DOHH2 (cell line): ENCODE measurements at regions not wholly inside any gene's neighbourhood (a gene's known extent, or its start where the extent isn't known, plus 50 kb on each side); places are given as distances from the start of the nearest gene placed in this dataset.

Source experiments
- H3F3A ChIP-seq: fragments of 200-600 bp; sonication (generic), shearing (Covaris generic); 2 replicates; pipeline ENCODE4 v1.6.0; 2016; ENCODE audit warnings: antibody characterized with exemption, mild to moderate bottlenecking; ENCODE audit not compliant: control insufficient read depth, insufficient read depth
- H3K27ac ChIP-seq: fragments of 200-600 bp; sonication (generic); 2 replicates; pipeline ENCODE4 v1.5.1; 2014; ENCODE audit warnings: low read depth, mild to moderate bottlenecking, low read length, moderate library complexity
- H3K27me3 ChIP-seq: fragments of 200-600 bp; sonication (generic); 2 replicates; pipeline ENCODE4 v1.6.1; 2014; ENCODE audit warnings: mild to moderate bottlenecking, low read length, mixed read lengths; ENCODE audit not compliant: control insufficient read depth
- H3K36me3 ChIP-seq: fragments of 200-600 bp; sonication (generic); 2 replicates; pipeline ENCODE4 v1.6.1; 2014; ENCODE audit warnings: mild to moderate bottlenecking, low read length, moderate library complexity, mixed read lengths; ENCODE audit not compliant: control insufficient read depth
- H3K4me1 ChIP-seq: fragments of 200-600 bp; sonication (generic); 2 replicates; pipeline ENCODE4 v1.6.1; 2014; ENCODE audit warnings: mild to moderate bottlenecking, low read length, mixed read lengths; ENCODE audit not compliant: control insufficient read depth
- H3K4me2 ChIP-seq: fragments of 200-600 bp; sonication (generic); 2 replicates; pipeline ENCODE4 v1.6.0; 2014; ENCODE audit warnings: mild to moderate bottlenecking, low read length, moderate library complexity
- H3K4me3 ChIP-seq: fragments of 200-600 bp; sonication (generic); 2 replicates; pipeline ENCODE4 v1.5.1; 2014; ENCODE audit warnings: mild to moderate bottlenecking, low read length, mixed read lengths
- H3K79me2 ChIP-seq: fragments of 200-600 bp; sonication (generic); 2 replicates; pipeline ENCODE4 v1.6.1; 2014; ENCODE audit warnings: mild to moderate bottlenecking, low read length, mixed read lengths; ENCODE audit not compliant: control insufficient read depth
- H3K9me2 ChIP-seq: fragments of 200-600 bp; sonication (generic); replicated peaks from 2 replicates; pipeline ENCODE4 v1.6.1; 2014; ENCODE audit warnings: mild to moderate bottlenecking, low read length, mixed read lengths; ENCODE audit not compliant: control insufficient read depth
- H3K9me3 ChIP-seq: fragments of 200-600 bp; sonication (generic); 2 replicates; pipeline ENCODE4 v1.6.1; 2014; ENCODE audit warnings: antibody characterized with exemption, low read length, mixed read lengths; ENCODE audit not compliant: control insufficient read depth, insufficient read depth
- H4K20me1 ChIP-seq: fragments of 200-600 bp; sonication (generic); 2 replicates; pipeline ENCODE4 v1.6.0; 2014; ENCODE audit warnings: low read depth, mild to moderate bottlenecking, antibody characterized with exemption, low read length, moderate library complexity; ENCODE audit not compliant: control insufficient read depth, insufficient read depth
- CTCF ChIP-seq: fragments of 200-600 bp; sonication (generic); IDR thresholded peaks from one replicate; pipeline ENCODE4 v1.5.1; 2014; ENCODE audit warnings: antibody characterized with exemption, mild to moderate bottlenecking, low read depth, low read length; ENCODE audit not compliant: poor library complexity, severe bottlenecking
- EZH2phosphoT487 ChIP-seq: fragments of 200-600 bp; sonication (generic); IDR thresholded peaks from 2 replicates; pipeline ENCODE4 v1.6.1; 2017; ENCODE audit warnings: borderline replicate concordance, mild to moderate bottlenecking, antibody characterized with exemption, low read length, moderate library complexity, mixed read lengths

GRCh38 chr22:34570408-34570807, 495.6 kb upstream of the ISX start:
- no peaks in the 10 kb centered on the region for H3K4me1 ChIP-seq
- no peak overlapping the region for H3K4me2 ChIP-seq
- H3F3A ChIP-seq, result no peaks in the 10 kb centered on the region
- H3K9me2 ChIP-seq, result no peaks in the 10 kb centered on the region
- H3K27ac ChIP-seq, result no peak overlapping the region
- TF ChIP-seq CTCF (no peak), EZH2phosphoT487 (no peak)
- no peaks in the 10 kb centered on the region for H3K79me2 ChIP-seq
- H3K4me3 ChIP-seq, result no peak overlapping the region
- no peaks in the 10 kb centered on the region for H4K20me1 ChIP-seq
- H3K36me3 ChIP-seq, result no peaks in the 10 kb centered on the region
- H3K27me3 ChIP-seq, result no peaks in the 10 kb centered on the region
- H3K9me3 ChIP-seq, result no peaks in the 10 kb centered on the region

GRCh38 chr22:34579519-34579918, 486.4 kb upstream of the ISX start:
- Histone ChIP-seq H3K27ac (no peak overlapping the region), H4K20me1 (no peaks in the 10 kb centered on the region), H3K27me3 (no peaks in the 10 kb centered on the region), H3K79me2 (no peaks in the 10 kb centered on the region), H3K9me3 (no peaks in the 10 kb centered on the region), H3K9me2 (no peaks in the 10 kb centered on the region), H3K4me1 (no peaks in the 10 kb centered on the region), H3K36me3 (no peaks in the 10 kb centered on the region), H3F3A (no peaks in the 10 kb centered on the region), H3K4me2 (no peak overlapping the region), H3K4me3 (no peak overlapping the region)
- TF ChIP-seq EZH2phosphoT487, result no peak
- TF ChIP-seq CTCF, result no peak

- Histone ChIP-seq H3K27ac (no peak overlapping the region), H3K27me3 (no peaks in the 10 kb centered on the region), H3K4me1 (no peaks in the 10 kb centered on the region), H4K20me1 (no peaks in the 10 kb centered on the region), H3K36me3 (no peaks in the 10 kb centered on the region), H3K9me3 (no peaks in the 10 kb centered on the region; the same call in 1 of the 2 replicates), H3K9me2 (no peaks in the 10 kb centered on the region), H3K4me2 (no peak overlapping the region), H3K79me2 (no peaks in the 10 kb centered on the region), H3K4me3 (no peak overlapping the region), H3F3A (no peaks in the 10 kb centered on the region)
- no peak for TF ChIP-seq EZH2phosphoT487
- no peak for TF ChIP-seq CTCF
These were observed 478.3 kb upstream of the ISX start for GRCh38 chr22:34587357-34588356.
